GM19324 (cell line): ENCODE measurements at regions not wholly inside any gene's neighbourhood (a gene's known extent, or its start where the extent isn't known, plus 50 kb on each side); places are given as distances from the start of the nearest gene placed in this dataset.

Source experiments
- ATAC-seq: cut with Tn5 transposase; IDR thresholded peaks from one replicate; pipeline ENCODE4 v1.9.1; 2021; ENCODE audit warnings: mild to moderate bottlenecking, moderate library complexity; ENCODE audit not compliant: unreplicated experiment, low FRiP score

DNA sequence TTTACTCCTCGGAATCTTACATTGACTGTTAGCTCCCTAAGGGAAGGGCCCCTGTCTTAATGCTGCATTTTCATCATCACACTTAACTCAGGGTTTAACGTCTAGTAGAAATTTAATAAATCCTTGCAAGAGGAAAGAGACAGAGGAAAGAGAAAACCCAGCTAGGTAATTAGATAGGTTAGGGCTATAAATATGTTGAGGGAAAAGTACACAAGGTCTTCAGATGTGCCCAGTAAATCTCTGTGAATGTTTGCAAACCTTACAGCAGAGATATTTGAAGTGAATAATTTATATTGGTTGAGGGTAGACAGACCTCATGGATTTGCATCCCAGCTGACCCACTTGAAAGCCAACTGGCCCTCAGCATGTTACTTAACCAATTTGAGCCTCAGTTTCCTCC, 315.5 kb upstream of the NPVF start:
- ATAC-seq: no peak

GRCh38 chr7:25544254-25544653, 316.0 kb upstream of the NPVF start:
- no peak for ATAC-seq

DNA sequence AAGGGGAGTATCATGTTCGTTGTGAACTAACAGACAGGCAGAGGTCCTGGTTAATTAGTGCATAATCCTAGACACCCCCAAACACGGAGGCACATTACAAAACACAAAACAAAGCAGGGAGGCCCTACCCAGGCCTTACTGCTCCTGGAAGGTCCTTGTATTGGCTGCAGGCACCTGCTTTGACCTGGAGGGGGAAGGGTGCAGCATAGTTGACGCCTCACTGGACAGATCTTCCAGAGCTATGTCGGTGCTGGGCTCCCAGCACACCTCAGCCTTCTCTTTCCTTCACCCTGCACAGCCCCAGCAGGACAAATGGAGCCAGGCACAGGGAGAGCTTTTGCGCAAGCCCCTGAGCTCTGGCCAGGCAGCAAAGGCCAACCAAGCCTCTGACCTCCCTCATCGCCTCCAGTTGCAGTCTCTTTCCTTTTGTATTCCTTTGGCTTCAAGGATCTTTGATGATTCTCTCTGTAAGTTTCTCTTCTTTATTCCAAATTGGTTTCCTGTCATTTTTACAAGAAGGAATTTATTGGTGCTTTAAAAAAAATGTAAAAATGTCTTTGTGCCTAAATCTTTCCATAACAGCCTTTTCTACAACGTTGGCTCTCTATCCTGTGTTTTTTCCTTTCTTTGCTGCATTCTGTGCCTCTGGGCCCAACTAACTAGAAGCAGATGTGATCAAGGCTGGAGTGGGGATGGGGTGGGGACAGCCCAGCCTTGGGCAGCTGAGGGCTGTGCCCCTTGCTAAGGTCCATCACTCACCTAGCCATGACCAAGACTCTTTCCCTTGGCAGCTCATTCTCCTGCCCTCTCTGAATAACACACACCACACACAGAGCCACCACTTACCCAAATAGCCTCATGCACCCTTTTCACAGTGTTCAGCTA, 317.1 kb upstream of the NPVF start:
- ATAC-seq: no peak

GRCh38 chr7:25546306-25546705, 318.0 kb upstream of the NPVF start:
- ATAC-seq: no peak

GRCh38 chr7:25549271-25549921, 321.1 kb upstream of the NPVF start:
- no peak for ATAC-seq

DNA sequence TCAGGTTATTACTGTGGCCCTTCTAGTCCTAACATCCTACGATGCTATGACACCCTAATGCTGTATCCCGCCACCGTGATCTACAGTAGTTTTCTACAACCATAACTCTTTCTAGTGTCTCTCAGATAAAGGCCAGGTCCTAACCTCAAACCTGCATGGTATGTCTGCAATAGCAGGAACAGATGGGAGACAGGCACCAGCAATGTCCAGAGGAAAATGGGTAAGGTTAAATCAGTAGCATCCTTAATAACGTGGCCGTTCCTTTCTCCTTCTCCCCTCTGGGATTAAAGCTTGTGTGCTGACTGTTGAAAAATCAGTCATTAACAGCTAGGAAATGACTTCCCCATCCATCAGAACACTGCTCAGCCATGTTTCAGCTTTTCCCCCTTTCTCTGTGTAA, 321.9 kb upstream of the NPVF start:
- ATAC-seq: no peak

- no peak for ATAC-seq
Observed at GRCh38 chr7:25552998-25553397, 324.7 kb upstream of the NPVF start.

DNA sequence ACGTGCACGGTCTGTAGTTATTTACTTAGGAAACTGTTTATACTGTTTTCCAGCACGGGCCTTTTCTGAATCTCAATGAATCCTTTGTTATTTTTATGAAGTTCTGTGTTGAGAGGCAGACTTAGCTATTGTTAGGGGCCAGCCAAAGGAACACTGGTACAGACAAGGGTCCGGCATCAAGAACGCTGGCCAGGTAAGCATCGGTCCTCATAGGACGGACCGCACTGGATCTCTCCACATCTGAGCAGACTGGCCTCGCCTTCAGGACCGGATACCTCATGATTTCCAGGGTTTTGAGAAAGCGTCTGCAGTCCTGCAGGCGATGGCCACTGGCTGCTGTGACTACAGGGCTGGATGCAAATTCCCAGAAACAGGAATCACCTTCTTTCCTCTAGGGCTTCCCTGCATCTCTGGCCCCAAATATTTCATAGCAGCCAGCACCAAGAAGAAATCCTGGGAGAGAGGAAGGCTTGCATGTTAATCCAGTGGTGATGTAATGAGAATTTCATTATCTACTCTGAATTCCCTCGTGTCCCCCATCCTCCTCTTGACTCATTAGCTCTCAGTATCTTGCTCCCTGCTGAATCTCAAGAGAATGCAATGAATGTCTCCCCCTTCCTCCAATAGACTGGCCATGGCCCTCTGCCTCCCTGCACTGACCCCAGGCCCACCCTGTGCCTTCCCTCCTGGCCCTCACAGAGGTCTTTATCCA, 325.4 kb upstream of the NPVF start:
- no peak for ATAC-seq

DNA sequence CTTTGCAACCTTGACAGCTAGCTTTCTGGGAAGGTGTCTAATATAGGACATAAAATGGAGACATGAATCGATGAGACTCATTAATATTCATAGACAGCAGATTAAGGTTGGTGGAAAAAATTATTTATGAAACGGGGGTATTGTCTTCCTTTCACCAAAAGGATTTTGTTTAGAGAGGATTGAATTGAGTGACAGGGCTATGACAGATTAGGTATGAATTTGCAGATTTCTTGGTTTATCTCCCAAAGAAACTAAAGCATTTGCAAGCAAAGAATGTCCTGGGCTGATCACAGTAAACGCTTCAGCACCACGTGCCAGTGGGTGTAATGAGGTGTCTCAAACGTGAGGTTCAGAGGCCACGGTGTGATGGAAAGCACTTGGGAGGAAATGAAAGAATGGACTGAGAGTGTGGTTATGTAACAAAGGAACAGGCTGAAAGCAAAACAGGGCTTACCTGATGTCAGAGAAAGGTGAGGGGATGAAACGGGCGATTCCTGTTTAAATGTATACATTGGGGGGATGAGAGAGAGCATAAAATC, 329.2 kb upstream of the NPVF start:
- ATAC-seq: no peak

- ATAC-seq: no peak
Observed at GRCh38 chr7:25557930-25558329, 329.6 kb upstream of the NPVF start.

DNA sequence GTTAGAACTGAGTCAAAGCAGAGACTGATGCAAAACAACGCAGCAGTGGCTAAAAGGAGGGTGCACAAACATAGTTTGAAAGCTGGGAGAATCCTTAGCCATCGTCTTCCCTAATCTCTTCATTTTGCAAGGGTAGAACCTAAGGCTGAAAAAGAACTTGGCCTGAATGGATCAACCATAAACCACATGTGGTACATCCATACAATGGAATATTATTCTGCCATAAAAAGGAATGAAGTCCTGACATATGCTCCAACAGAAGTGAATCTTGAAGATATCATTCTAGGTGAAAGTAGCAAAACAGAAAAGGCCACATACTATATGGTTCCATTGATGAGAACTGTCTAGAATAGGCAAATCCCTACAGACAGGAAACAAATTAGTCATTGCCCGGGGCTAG, 330.3 kb upstream of the NPVF start:
- no peak for ATAC-seq

DNA sequence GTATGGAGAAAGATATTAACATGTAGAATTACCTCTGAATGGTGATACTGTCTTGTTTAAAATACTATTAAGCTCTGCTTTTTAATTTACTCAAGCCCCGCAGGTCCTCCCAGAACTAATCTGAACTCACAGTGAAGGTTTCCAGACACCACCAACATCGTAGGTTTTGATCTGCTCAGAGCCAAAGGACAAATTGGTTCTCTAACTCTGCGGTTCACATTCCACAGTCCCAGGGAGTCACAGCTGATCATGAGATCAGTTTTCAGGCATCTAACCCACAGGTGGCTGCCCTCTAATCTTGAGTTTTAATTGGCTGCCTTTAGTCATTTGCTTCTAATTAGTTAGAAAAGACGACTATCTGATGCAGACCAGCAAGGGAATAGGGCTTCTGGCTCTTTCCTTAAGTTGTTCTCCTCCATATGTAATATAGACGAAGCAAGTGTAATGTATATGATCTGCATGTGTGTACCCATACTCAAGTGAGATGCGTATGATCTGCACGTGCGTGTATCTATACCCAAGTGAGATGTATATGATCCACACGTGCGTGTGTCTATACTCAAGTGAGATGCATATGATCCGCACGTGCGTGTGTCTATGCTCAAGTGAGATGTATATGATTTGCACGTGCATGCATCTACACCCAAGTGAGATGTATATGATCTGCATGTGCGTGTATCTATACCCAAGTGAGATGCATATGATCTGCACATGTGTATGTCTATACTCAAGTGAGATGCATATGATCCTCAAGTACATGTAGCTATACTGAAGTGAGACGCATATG, 331.5 kb upstream of the NPVF start:
- no peak for ATAC-seq

GRCh38 chr7:25562673-25563182, 334.4 kb upstream of the NPVF start:
- ATAC-seq: no peak

GRCh38 chr7:25565002-25565401, 336.7 kb upstream of the NPVF start:
- ATAC-seq: no peak

DNA sequence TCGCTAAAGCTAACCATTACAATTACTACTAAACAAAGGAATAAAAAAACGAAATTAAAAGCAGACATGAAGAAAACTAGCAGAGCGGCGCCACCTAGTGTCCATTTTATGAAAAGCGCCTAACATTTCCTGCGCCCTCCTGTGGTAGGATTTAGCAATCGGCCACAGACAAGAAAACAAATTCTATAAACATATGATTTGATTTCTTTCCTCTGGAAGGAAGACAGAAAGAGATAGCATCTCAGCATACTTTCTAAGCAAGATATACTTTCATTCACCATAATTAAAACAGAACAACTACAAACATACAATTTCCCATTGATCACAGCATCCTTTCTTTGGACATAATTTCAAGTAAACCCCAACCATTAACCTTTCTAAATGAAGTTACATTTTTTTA, 337.7 kb upstream of the NPVF start:
- no peak for ATAC-seq

GRCh38 chr7:25567430-25567829, 339.1 kb upstream of the NPVF start:
- ATAC-seq: no peak

GRCh38 chr7:25569765-25570164, 341.5 kb upstream of the NPVF start:
- ATAC-seq: no peak

DNA sequence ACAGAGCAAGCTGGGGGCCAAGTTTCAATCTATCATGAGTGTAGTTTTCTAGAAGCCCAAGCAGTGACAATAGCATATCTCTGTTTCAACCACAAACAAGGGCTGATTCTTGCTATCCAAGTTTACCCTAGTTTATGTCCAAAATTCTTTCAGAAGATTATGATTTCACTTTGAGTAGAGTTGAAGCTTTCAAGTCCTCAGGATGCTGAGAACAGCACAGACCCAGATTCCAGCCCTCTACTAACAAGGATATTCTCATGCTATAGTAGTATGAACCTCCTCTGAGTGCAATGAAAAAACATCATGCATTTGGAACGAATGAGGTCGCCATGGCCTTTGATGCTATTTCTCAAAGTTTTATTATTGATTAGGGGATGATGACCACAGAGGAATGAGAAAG, 344.1 kb upstream of the NPVF start:
- no peak for ATAC-seq

DNA sequence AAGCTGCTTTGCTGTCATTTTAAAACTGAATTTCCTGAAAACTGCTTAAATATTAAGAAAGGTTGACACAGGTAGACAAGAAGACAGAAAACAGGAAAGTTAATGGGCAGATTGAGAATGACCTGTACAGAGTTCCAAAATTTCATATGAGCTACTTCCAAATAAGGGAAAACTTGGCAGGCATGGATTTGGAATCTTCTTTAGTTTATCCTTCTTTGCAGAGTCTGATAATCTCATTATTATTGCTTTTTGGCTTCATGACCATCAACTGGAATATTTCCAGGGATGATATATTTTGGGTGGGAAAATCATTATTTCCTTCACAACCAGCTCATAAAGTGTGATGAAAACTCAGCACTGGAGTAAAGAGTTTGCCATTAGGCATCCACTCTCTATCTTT, 346.5 kb upstream of the NPVF start:
- ATAC-seq: no peak

- ATAC-seq: no peak
Observed at GRCh38 chr7:25575634-25576033, 347.3 kb upstream of the NPVF start.
